GM12878 (cell line): ENCODE measurements at regions not wholly inside any gene's neighbourhood (a gene's known extent, or its start where the extent isn't known, plus 50 kb on each side); places are given as distances from the start of the nearest gene placed in this dataset.

Source experiments
- ATF7 ChIP-seq: fragments of 450-650 bp; IDR thresholded peaks from 2 replicates; pipeline ENCODE4 v1.6.1; 2016; ENCODE audit warnings: low read depth, mild to moderate bottlenecking
- CTCF ChIP-seq, 3 experiments: IDR thresholded peaks in 2 of 3; conservative IDR thresholded peaks in 1 of 3; 2 replicates each; pipeline ENCODE4 v1.5.1; 2011; ENCODE audit warnings: low read depth in 3 of 3, low read length in 3 of 3, mild to moderate bottlenecking in 3 of 3, control low read depth in 2 of 3, moderate library complexity in 2 of 3, inconsistent platforms in 1 of 3, mixed read lengths in 1 of 3; ENCODE audit not compliant: control insufficient read depth in 2 of 3, insufficient read depth in 1 of 3; ENCODE audit errors: extremely low read depth in 1 of 3
- FOS ChIP-seq: IDR thresholded peaks from 3 replicates; pipeline ENCODE4 v1.6.1; 2011; ENCODE audit warnings: borderline replicate concordance; ENCODE audit not compliant: insufficient read length; ENCODE audit errors: extremely low read depth
- GABPA ChIP-seq: IDR thresholded peaks from 2 replicates; pipeline ENCODE4 v1.6.1; 2014; ENCODE audit warnings: antibody characterized with exemption, low read depth, mild to moderate bottlenecking, inconsistent platforms
- IRF3 ChIP-seq: fragments of 450-650 bp; IDR thresholded peaks from 2 replicates; pipeline ENCODE4 v1.6.1; 2014; ENCODE audit warnings: mild to moderate bottlenecking
- MAX ChIP-seq: IDR thresholded peaks from 2 replicates; pipeline ENCODE4 v1.6.1; 2012; ENCODE audit warnings: low read depth, low read length, improper control_type of control experiment
- MTA3 ChIP-seq: IDR thresholded peaks from 2 replicates; pipeline ENCODE4 v1.6.1; 2012; ENCODE audit warnings: low read length, inconsistent platforms, borderline replicate concordance
- NR2C2 ChIP-seq: IDR thresholded peaks from 2 replicates; pipeline ENCODE4 v1.6.1; 2011; ENCODE audit warnings: borderline replicate concordance, low read depth; ENCODE audit not compliant: control insufficient read depth, insufficient read length
- REST ChIP-seq: IDR thresholded peaks from 2 replicates; pipeline ENCODE4 v1.6.1; 2012; ENCODE audit warnings: mild to moderate bottlenecking, low read depth, low read length
- SMAD1 ChIP-seq: fragments of 450-650 bp; IDR thresholded peaks from 2 replicates; pipeline ENCODE4 v1.6.1; 2018; ENCODE audit warnings: mild to moderate bottlenecking, low read depth; ENCODE audit not compliant: partially characterized antibody
- USF1 ChIP-seq: IDR thresholded peaks from 2 replicates; pipeline ENCODE4 v1.6.1; 2011; ENCODE audit warnings: borderline replicate concordance, low read depth, mild to moderate bottlenecking, moderate library complexity, mixed read lengths, low read length; ENCODE audit not compliant: insufficient read depth; ENCODE audit errors: extremely low read length

GRCh38 chr13:103634066-103634465 is 567.8 kb upstream of the SLC10A2 start:
- no peak for TF ChIP-seq FOS
- no peak for TF ChIP-seq NR2C2
- TF ChIP-seq CTCF (IDR thresholded peaks at IDR 0.05 in 2 of 3, conservative IDR thresholded peaks at IDR 0.05 in 1 of 3; ENCODE audit: control insufficient read depth in 2 of 3, extremely low read depth in 1 of 3, insufficient read depth in 1 of 3, low read depth in 3 of 3, low read length in 3 of 3), result no peak
- no peak for TF ChIP-seq REST
- no peak for TF ChIP-seq USF1
- no peak for TF ChIP-seq GABPA
- TF ChIP-seq MTA3, result no peak
- no peak for TF ChIP-seq MAX
- no peak for TF ChIP-seq SMAD1
- no peak for TF ChIP-seq IRF3
- TF ChIP-seq ATF7, result no peak
